GM12878 (cell line): ENCODE measurements at regions not wholly inside any gene's neighbourhood (a gene's known extent, or its start where the extent isn't known, plus 50 kb on each side); places are given as distances from the start of the nearest gene placed in this dataset.

Experiments
- ATAC-seq: fragments of 200-7000 bp; cut with Tn5 transposase; 3 replicates; pipeline ENCODE4 v1.9.1; 2020; ENCODE audit warnings: mild to moderate bottlenecking, moderate library complexity
- BruUV-seq: library from RNA; stranded (reverse); fragments of 400-500 nt; replicated peaks from 2 replicates; lab custom pipeline; 2021; lab: Mats Ljungman, UMichigan
- CTCF ChIA-PET: fragments of 300-600 bp; sonication (Branson Sonifier 250); formaldehyde crosslinking; extraction: SDS; loops from one replicate; lab custom pipeline; 2021; ENCODE audit warnings: inconsistent platforms; lab: Yijun Ruan, JAX
- POLR2A ChIA-PET: fragments of 350-600 bp; formaldehyde crosslinking; extraction: SDS; loops from one replicate; lab custom pipeline; 2021; ENCODE audit warnings: inconsistent platforms; lab: Charles Lee
- RAD21 ChIA-PET: fragments of 300-600 bp; sonication (Branson Sonifier 250); formaldehyde crosslinking; loops from one replicate; lab custom pipeline; 2023; ENCODE audit warnings: antibody characterized with exemption; ENCODE audit not compliant: unreplicated experiment; lab: Charles Lee
- SMC1A ChIA-PET: fragments of 300-600 bp; sonication (Branson Sonifier 250); formaldehyde crosslinking; loops from one replicate; lab custom pipeline; 2023; ENCODE audit not compliant: unreplicated experiment, uncharacterized antibody; lab: Charles Lee
- DNase-seq: peaks from one replicate; pipeline ENCODE4 v3.0.0-alpha.2; 2011; ENCODE audit warnings: low read depth, low spot score
- FAIRE-seq: peaks from 3 replicates; lab custom pipeline; 2011; peaks lifted over from hg19 to GRCh38; lab: Jason Lieb, UNC
- H2AFZ ChIP-seq: 2 replicates; pipeline ENCODE4 v1.6.0; 2011; ENCODE audit warnings: low read depth, low read length, control low read depth; ENCODE audit not compliant: control insufficient read depth
- H3K27ac ChIP-seq: 2 replicates; pipeline ENCODE4 v1.5.1; 2011; ENCODE audit warnings: control low read depth; ENCODE audit not compliant: control insufficient read depth, insufficient read depth
- H3K27me3 ChIP-seq, 2 experiments: replicated peaks in 1 of 2; 2 replicates each; pipeline versions ENCODE4 v1.6.0 to v1.6.1; 2011; ENCODE audit warnings: low read length in 1 of 2; ENCODE audit not compliant: control insufficient read depth in 2 of 2, insufficient read depth in 2 of 2
- H3K36me3 ChIP-seq, 2 experiments: 2 replicates each; pipeline ENCODE4 v1.5.1; 2011; ENCODE audit warnings: low read length in 1 of 2; ENCODE audit not compliant: control insufficient read depth in 2 of 2, insufficient read depth in 2 of 2
- H3K4me1 ChIP-seq: 2 replicates; pipeline ENCODE4 v1.6.1; 2011; ENCODE audit warnings: mild to moderate bottlenecking, low read length, moderate library complexity, mixed read lengths; ENCODE audit not compliant: control insufficient read depth, insufficient read depth
- H3K4me2 ChIP-seq: 2 replicates; pipeline ENCODE4 v1.6.0; 2011; ENCODE audit warnings: control low read depth; ENCODE audit not compliant: control insufficient read depth, insufficient read depth
- H3K4me3 ChIP-seq: fragments of 200-600 bp; sonication (generic); 2 replicates; pipeline ENCODE4 v1.5.1; 2016
- H3K79me2 ChIP-seq: 2 replicates; pipeline ENCODE4 v1.6.0; 2011; ENCODE audit warnings: low read length; ENCODE audit not compliant: control insufficient read depth, insufficient read depth
- H3K9ac ChIP-seq: 2 replicates; pipeline ENCODE4 v1.8.0; 2011; ENCODE audit warnings: low read length, control low read depth, mixed read lengths; ENCODE audit not compliant: control insufficient read depth, insufficient read depth
- H3K9me3 ChIP-seq: replicated peaks from 3 replicates; pipeline ENCODE4 v1.5.1; 2011; ENCODE audit warnings: mild to moderate bottlenecking, low read length; ENCODE audit not compliant: control insufficient read depth, insufficient read depth
- H4K20me1 ChIP-seq: 2 replicates; pipeline ENCODE4 v1.6.0; 2011; ENCODE audit not compliant: control insufficient read depth, insufficient read depth
- CHD4 ChIP-seq: fragments of 200-600 bp; sonication (generic); IDR thresholded peaks from 2 replicates; pipeline ENCODE4 v1.6.1; 2016; ENCODE audit warnings: mild to moderate bottlenecking
- EED ChIP-seq: sonication (generic); IDR thresholded peaks from 2 replicates; pipeline ENCODE4 v1.6.1; 2016; ENCODE audit warnings: antibody characterized with exemption, low read depth
- EZH2 ChIP-seq: IDR thresholded peaks from 2 replicates; pipeline ENCODE4 v1.6.1; 2012; ENCODE audit warnings: low read depth, mild to moderate bottlenecking, control low read depth, inconsistent platforms, low read length, borderline replicate concordance; ENCODE audit not compliant: control insufficient read depth
- FOXM1 ChIP-seq: IDR thresholded peaks from 2 replicates; pipeline ENCODE4 v1.6.1; 2012; ENCODE audit warnings: low read depth, mild to moderate bottlenecking, inconsistent platforms, low read length, moderate library complexity
- NR2C2 ChIP-seq: IDR thresholded peaks from 2 replicates; pipeline ENCODE4 v1.6.1; 2011; ENCODE audit warnings: borderline replicate concordance, low read depth; ENCODE audit not compliant: control insufficient read depth, insufficient read length
- RFX5 ChIP-seq: IDR thresholded peaks from 2 replicates; pipeline ENCODE4 v1.6.1; 2011; ENCODE audit warnings: low read depth, low read length, improper control_type of control experiment
- ZNF592 ChIP-seq: fragments of 450-650 bp; IDR thresholded peaks from 2 replicates; pipeline ENCODE4 v1.6.1; 2017; ENCODE audit warnings: mild to moderate bottlenecking, moderate library complexity
- ZZZ3 ChIP-seq: IDR thresholded peaks from 2 replicates; pipeline ENCODE4 v1.6.1; 2011; ENCODE audit warnings: low read depth; ENCODE audit not compliant: control insufficient read depth, insufficient read length
- WGBS: methylation state at CpG from one replicate; pipeline ENCODE4 v1.1.6; 2016; ENCODE audit warnings: low lambda C conversion rate; ENCODE audit not compliant: insufficient replicate concordance, insufficient coverage; ENCODE audit errors: missing lambda C conversion rate; 5-methylcytosine and 5-hydroxymethylcytosine counted together
- in situ Hi-C: fragments of 300-500 bp; cut with MboI; formaldehyde crosslinking; loops from 9 replicates; pipeline ENCODE4 v1.14.3; 2018; ENCODE audit warnings: mixed read lengths
- intact Hi-C: fragments of 100-400 bp; cut with micrococcal nuclease; formaldehyde crosslinking; loops from one replicate; pipeline ENCODE4 v1.14.2; 2022; ENCODE audit not compliant: unreplicated experiment
- TF ChIP-seq, protein P1 (sequence below): fragments of 450-650 bp; formaldehyde crosslinking; IDR thresholded peaks from 2 replicates; pipeline ENCODE4 v1.4.0; 2022; ENCODE audit warnings: mild to moderate bottlenecking, moderate library complexity
- TF ChIP-seq, protein P2 (sequence below): IDR thresholded peaks from 2 replicates; pipeline ENCODE4 v1.6.1; 2012; ENCODE audit warnings: low read depth, low read length, improper control_type of control experiment

DNA sequence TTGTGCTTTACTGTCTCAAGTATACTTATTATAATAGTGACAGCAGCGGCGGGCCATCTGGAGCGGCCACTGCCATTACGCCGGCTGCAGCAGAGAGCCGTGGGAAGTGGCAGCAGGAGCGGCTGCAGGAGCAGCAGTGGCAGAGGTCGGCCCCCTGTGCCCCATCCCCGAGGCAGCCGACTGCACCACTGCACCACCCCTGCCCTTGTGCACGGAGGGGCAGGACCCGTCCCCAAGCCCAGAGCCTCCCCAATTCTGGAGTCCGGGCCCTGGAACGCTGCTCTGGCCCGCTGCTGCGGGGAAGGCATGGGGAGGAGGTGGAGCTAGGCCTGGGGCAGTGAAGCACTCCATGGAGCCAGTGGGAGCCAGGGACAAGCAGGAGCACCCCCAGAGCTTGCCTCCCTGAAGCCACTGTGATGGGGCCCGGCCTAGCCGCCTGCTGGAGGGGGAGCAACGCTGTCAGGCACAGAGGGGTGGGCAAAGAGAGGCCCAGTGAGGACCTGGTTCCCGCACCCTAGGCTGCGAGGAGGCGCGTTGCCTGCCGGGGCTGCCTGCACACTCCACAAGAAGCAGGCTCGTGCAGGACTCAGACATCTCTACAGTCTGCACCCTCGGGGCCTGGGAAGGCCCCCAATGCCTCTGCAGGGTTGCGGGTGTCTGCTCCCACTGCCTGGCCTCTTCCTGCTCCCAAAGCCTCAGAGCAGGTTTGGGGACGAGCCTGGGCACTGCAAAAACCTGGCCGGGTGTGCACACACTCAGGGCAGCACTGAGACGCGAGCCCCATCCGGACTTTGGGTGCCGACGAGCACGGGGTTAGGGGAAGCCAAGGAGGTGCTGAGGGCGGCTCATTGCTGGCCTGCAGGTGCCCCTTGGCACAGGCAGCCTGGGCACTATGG lies 74.2 kb upstream of the RASSF8 start:
- ATAC-seq, result no peak
- no peak for TF ChIP-seq FOXM1
- TF ChIP-seq, protein P1, sequence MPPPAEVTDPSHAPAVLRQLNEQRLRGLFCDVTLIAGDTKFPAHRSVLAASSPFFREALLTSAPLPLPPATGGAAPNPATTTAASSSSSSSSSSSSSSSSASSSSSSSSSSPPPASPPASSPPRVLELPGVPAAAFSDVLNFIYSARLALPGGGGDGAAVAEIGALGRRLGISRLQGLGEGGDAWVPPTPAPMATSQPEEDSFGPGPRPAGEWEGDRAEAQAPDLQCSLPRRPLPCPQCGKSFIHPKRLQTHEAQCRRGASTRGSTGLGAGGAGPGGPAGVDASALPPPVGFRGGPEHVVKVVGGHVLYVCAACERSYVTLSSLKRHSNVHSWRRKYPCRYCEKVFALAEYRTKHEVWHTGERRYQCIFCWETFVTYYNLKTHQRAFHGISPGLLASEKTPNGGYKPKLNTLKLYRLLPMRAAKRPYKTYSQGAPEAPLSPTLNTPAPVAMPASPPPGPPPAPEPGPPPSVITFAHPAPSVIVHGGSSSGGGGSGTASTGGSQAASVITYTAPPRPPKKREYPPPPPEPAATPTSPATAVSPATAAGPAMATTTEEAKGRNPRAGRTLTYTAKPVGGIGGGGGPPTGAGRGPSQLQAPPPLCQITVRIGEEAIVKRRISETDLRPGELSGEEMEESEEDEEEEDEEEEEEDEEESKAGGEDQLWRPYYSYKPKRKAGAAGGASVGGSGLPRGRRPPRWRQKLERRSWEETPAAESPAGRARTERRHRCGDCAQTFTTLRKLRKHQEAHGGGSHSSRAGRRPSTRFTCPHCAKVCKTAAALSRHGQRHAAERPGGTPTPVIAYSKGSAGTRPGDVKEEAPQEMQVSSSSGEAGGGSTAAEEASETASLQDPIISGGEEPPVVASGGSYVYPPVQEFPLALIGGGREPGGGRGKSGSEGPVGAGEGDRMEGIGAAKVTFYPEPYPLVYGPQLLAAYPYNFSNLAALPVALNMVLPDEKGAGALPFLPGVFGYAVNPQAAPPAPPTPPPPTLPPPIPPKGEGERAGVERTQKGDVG, result no peak
- no peak for TF ChIP-seq ZZZ3
- no peak for TF ChIP-seq RFX5
- TF ChIP-seq, protein P2, sequence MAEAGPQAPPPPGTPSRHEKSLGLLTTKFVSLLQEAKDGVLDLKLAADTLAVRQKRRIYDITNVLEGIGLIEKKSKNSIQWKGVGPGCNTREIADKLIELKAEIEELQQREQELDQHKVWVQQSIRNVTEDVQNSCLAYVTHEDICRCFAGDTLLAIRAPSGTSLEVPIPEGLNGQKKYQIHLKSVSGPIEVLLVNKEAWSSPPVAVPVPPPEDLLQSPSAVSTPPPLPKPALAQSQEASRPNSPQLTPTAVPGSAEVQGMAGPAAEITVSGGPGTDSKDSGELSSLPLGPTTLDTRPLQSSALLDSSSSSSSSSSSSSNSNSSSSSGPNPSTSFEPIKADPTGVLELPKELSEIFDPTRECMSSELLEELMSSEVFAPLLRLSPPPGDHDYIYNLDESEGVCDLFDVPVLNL, result no peak
- TF ChIP-seq EZH2, result no peak
- TF ChIP-seq CHD4, result no peak
- TF ChIP-seq NR2C2, result no peak
- no peak for TF ChIP-seq ZNF592
- no peak for TF ChIP-seq EED

More for the DNA sequence above, 74.2 kb upstream of the RASSF8 start:
- in situ Hi-C loops, result no loop called here
- ChIA-PET RAD21 (no interaction called here), POLR2A (no interaction called here), CTCF (no interaction called here), SMC1A (interaction anchor here (1.4 kb wide), 1 partner anchor 21 kb away, joined by 3 read pairs; no protein-coding TSS in a partner anchor)
- BruUV-seq, result no TSS peak
- no peak for FAIRE-seq
- Histone ChIP-seq H3K4me1 (no peaks in the 10 kb centered on the region), H4K20me1 (no peaks in the 10 kb centered on the region), H3K4me2 (no peak overlapping the region), H3K9ac (no peak overlapping the region), H3K36me3 (no peaks in the 10 kb centered on the region), H3K4me3 (no peak overlapping the region), H3K27ac (no peak overlapping the region), H2AFZ (no peak overlapping the region), H3K27me3 (peaks cover 0 to 2% of the 10 kb centered on the region in 2 experiments; a peak in 1 of 4 replicates), H3K9me3 (no peaks in the 10 kb centered on the region), H3K79me2 (no peaks in the 10 kb centered on the region)
- WGBS, result 53% methylated on average over 35 of the region's 36 CpGs
- intact Hi-C loops, result no loop called here
- DNase-seq, result no peak
